ENCODE measurements at regions not wholly inside any gene's neighbourhood (a gene's known extent, or its start where the extent isn't known, plus 50 kb on each side); places are given as distances from the start of the nearest gene placed in this dataset.

- TF ChIP-seq POLR2A (IDR thresholded peaks at IDR 0.05) (no peak), CTCF (IDR thresholded peaks at IDR 0.05 in 4 of 5, conservative IDR thresholded peaks at IDR 0.05 in 1 of 5) (no peak)
Measured at GRCh38 chr1:103859721-103860120, 110.0 kb downstream of the AMY1C start.
